HG03025 (cell line): ENCODE measurements at regions not wholly inside any gene's neighbourhood (a gene's known extent, or its start where the extent isn't known, plus 50 kb on each side); places are given as distances from the start of the nearest gene placed in this dataset.
"Not testable (repeated sequence)": the region's sequence is repeated elsewhere in the genome, so short reads cannot be mapped to it uniquely, and the experiment has no call there.

ENCODE experiments used
- ATAC-seq: cut with Tn5 transposase; IDR thresholded peaks from one replicate; pipeline ENCODE4 v1.9.1; 2021; ENCODE audit warnings: mild to moderate bottlenecking, moderate library complexity; ENCODE audit not compliant: unreplicated experiment, low FRiP score

- ATAC-seq = no peak
Measured at GRCh38 chr1:117702654-117703053, 96.8 kb downstream of the TENT5C start.

- ATAC-seq = no peak
Measured at GRCh38 chr1:117707371-117707770, 101.5 kb downstream of the TENT5C start.

DNA sequence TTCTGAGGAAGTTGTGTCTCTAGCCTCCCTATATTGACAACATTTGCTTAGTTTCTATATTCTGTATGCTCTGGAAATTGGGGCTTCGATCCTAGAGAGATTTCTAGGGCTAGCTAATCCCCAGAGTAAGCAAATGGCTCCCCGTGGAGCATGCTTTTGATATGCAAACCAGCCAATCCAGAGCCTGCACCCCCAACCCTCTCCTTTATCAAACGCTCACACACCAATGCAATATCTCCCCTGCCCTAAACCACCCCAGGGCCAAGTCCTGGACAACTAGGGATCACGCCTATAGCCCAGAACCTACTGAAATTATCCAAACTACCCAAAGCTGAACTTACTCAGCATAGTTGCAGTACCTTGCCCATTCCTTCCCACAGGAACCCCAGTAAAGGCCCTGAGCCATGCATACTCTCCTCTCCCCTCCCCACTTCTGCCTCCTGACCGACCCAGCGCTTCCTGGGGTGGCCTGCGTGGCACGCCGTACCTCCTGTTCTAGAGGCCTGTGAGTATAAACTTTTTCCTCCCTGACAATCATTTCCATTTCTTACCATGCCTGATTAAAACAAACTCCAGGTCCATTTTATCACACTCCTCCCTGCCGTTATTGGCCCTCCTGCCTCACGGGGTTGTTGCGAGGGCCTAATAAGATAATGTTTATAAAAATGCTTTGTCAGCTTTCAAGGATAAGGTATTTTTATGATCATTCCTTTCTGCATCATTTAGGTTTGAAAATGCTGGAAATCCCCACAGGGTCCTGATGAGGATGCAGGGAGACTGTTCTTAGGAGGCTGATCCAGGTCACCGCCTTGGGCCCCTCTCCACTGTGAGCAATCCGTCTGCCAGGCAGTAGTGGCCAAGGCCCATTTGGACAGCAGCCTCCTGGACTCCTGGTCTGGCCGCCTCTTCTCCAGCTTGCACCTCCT lies 102.7 kb downstream of the TENT5C start:
- no peak for ATAC-seq

DNA sequence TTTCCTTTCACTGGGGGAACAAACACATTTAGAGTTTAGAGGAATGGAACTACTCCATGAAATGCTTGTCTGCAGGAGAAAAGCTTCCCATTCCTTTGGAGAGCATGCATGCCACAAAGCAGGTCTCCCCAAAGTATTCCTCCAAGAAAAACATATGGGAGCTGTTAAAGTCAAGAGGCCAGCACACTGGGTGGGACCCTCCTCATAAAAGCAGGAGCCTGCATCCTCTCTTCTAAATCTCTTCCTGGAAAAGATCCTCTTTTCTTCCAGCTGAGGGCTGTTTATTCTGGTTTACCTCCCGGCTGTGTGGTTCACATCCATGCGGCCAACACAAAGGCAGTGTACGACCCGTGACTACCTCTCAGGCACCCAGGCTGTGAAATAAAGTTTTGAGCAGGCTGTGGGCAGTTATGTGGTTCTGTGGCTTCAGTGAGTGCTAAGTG lies 103.4 kb downstream of the TENT5C start:
- ATAC-seq = no peak

- no peak for ATAC-seq
Measured at GRCh38 chr1:117710710-117711109, 104.9 kb downstream of the TENT5C start.

- no peak for ATAC-seq
Measured at GRCh38 chr1:117712621-117713020, 106.8 kb downstream of the TENT5C start.

- ATAC-seq = no peak
Measured at GRCh38 chr1:117714546-117714945, 108.7 kb downstream of the TENT5C start.

GRCh38 chr1:117716030-117716429 lies 110.2 kb downstream of the TENT5C start:
- not testable (repeated sequence) for ATAC-seq

DNA sequence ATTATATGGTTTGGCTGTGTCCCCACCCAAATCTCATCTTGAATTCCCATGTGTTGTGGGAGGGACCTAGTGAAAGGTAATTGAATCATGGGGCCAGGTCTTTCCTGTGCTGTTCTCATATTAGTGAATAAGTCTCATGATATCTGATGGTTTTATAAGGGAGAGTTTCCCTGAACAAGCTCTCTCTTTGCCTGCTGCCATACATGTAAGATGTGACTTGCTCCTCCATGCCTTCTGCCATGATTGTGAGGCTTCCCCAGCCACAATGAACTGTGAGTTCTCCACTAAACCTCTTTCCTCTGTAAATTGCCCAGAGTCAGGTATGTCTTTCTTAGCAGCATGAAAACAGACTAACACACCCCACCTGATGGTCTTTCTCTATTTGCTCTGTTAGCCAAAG lies 112.1 kb downstream of the TENT5C start:
- not testable (repeated sequence) for ATAC-seq

- ATAC-seq = not testable (repeated sequence)
Measured at GRCh38 chr1:117718596-117718995, 112.7 kb downstream of the TENT5C start.

DNA sequence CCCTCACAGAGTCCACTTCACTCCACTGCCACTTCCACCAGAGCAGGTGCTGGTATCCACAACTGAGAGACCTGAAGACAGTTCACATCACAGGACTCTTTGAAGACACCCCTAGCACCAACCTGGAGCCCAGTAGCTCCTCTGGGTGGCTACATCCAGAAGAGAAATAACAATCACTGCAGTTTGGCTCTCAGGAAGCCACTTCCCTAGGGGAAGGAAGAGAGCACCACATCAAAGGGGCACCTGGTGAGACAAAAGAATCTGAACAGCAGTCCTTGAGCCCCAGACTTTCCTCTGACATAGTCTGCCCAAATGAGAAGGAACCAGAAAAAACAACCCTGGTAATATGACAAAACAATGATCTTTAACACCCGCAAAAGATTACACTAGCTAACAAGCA lies 113.2 kb downstream of the TENT5C start:
- ATAC-seq = no peak

GRCh38 chr1:117732065-117732797 lies 126.4 kb downstream of the TENT5C start:
- ATAC-seq = no peak

DNA sequence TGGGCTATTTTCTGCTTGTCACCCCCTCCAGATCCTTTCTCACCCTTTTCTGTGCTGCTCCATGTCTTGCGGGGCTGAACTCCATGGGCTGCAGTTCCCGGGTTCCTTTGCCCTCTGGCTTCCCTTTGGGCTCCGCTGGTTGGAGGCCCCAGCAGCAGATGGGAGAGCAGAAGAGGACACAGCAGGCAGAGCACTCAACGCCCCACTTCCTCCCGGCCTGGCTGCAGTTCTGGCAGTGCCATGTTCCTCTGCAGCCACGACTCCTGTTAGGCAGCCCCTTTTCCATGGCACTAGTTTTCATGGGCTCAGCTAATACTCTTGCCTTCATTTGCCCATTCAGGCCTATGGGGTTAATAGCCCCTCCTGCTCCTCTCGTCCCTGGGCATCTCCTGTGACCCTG lies 127.1 kb downstream of the TENT5C start:
- no peak for ATAC-seq

- no peak for ATAC-seq
Measured at GRCh38 chr1:117734403-117734802, 128.6 kb downstream of the TENT5C start.

GRCh38 chr1:117735045-117735992 lies 129.5 kb downstream of the TENT5C start:
- ATAC-seq = no peak

DNA sequence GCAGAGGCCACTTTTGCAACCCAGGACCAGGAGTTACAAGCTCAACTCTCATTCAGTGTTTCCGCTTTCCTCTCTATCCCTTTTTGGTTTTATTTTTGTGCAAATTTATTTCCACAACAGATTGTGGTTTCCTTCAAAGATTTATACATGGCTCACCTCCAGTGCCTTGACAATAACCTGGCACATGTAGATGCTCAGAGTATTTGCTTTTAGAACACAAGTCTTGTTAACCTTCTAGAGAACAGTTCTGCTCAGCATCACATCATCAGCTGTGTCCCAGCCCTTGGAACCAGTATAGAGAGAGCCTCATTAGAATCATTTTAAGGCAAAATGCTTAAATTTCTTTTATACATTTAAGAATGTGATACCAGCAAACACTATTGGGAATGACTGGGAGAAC lies 133.7 kb downstream of the TENT5C start:
- ATAC-seq = no peak

DNA sequence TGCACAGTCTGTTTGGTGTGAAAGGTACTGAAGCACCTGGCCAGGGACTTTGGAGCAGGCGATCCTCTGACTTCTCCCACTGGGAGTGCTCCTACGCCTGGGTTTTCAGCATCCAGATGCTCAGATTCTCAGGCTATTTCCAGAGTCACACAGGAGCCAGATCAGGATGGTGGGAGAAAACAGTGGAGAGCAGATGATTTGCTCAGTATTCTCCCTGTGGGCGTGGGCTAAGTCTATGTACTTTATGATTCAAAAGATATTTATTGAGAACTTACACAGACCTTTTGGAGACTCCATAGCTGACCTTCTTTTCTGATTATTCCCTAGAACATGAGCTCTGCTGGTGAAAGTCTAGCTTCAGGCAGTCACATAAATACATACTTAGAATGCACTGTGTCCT lies 134.6 kb downstream of the TENT5C start:
- ATAC-seq = no peak

DNA sequence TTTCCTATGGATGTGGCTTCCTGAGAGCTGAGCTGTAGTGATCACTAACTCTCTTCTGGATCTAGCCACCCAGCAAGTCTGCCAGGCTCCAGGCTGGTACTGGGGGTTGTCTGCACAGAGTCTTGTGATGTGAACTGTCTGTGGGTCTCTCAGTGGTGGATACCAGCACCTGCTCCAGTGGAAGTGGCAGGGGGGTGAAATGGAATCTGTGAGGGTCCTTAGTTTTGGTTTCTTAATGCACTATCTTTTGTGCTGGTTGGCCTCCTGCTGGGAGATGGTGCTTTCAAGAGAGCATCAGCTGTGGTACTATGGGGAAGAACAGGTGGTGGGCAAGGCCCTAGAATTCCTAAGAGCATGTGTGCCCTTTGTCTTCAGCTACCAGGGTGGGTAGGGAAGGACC lies 140.7 kb downstream of the TENT5C start:
- not testable (repeated sequence) for ATAC-seq

DNA sequence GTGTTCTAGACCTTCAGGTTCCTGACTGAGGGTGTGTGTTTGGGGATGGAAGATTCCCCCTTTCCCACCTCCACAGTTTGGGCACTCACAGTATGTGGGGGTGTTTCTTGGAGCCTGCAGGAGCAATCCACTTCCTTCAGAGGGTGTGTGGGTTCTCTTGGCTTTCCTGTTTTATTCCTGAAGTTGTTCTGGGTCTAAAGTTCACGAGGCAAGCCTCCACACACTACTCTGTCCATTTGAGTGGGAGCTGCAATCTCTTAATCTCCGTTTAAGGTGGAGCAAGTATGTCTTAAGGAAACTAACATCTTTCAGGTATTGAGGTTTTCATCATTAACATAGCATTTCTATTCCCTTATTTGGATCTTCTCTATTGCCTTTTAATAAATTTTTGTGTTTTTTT lies 141.8 kb downstream of the TENT5C start:
- no peak for ATAC-seq

- no peak for ATAC-seq
Measured at GRCh38 chr1:117751321-117751720, 145.5 kb downstream of the TENT5C start.
